H1 (cell line): ENCODE measurements at regions not wholly inside any gene's neighbourhood (a gene's known extent, or its start where the extent isn't known, plus 50 kb on each side); places are given as distances from the start of the nearest gene placed in this dataset.

Source experiments
- CTCF ChIA-PET: fragments of 300-600 bp; sonication (Branson Sonifier 250); formaldehyde crosslinking; loops from one replicate; lab custom pipeline; 2021; ENCODE audit not compliant: partially characterized antibody; lab: Charles Lee
- POLR2A ChIA-PET: fragments of 300-600 bp; sonication (Branson Sonifier 250); formaldehyde crosslinking; loops from one replicate; lab custom pipeline; 2021; ENCODE audit warnings: inconsistent platforms; ENCODE audit not compliant: partially characterized antibody; lab: Charles Lee
- DNase-seq, 2 experiments: peaks; one replicate each; pipeline versions ENCODE4 v3.0.0 to v3.0.0-alpha.2; 2010 to 2022; ENCODE audit warnings: low spot score in 2 of 2, low read depth in 1 of 2, mixed read lengths in 1 of 2
- FAIRE-seq: peaks from 2 replicates; lab custom pipeline; 2011; peaks lifted over from hg19 to GRCh38; lab: Jason Lieb, UNC
- H2AFZ ChIP-seq: 2 replicates; pipeline ENCODE4 v1.8.1; 2012; ENCODE audit warnings: low read length, inconsistent platforms
- H2AK5ac ChIP-seq: 2 replicates; pipeline ENCODE4 v1.6.1; 2013; ENCODE audit warnings: low read depth, low read length
- H2BK120ac ChIP-seq: replicated peaks from 2 replicates; pipeline ENCODE3; 2013; ENCODE audit warnings: low read depth, low read length, inconsistent platforms
- H2BK12ac ChIP-seq: 2 replicates; pipeline ENCODE4 v1.6.1; 2013; ENCODE audit warnings: low read depth, low read length
- H2BK15ac ChIP-seq: 2 replicates; pipeline ENCODE4 v1.6.1; 2013; ENCODE audit warnings: low read length
- H2BK20ac ChIP-seq: 2 replicates; pipeline ENCODE4 v1.6.1; 2013; ENCODE audit warnings: low read length
- H2BK5ac ChIP-seq: 2 replicates; pipeline ENCODE4 v1.6.1; 2013; ENCODE audit warnings: low read depth, low read length
- H3K14ac ChIP-seq: 2 replicates; pipeline ENCODE4 v1.6.1; 2013; ENCODE audit warnings: inconsistent platforms; ENCODE audit not compliant: insufficient read length
- H3K18ac ChIP-seq: 2 replicates; pipeline ENCODE4 v1.6.1; 2013; ENCODE audit warnings: low read length; ENCODE audit errors: extremely low read depth
- H3K23ac ChIP-seq: 2 replicates; pipeline ENCODE4 v1.6.1; 2013; ENCODE audit warnings: inconsistent platforms; ENCODE audit not compliant: insufficient read length
- H3K23me2 ChIP-seq: 2 replicates; pipeline ENCODE4 v1.6.1; 2013; ENCODE audit warnings: low read depth, low read length
- H3K27ac ChIP-seq: 2 replicates; pipeline ENCODE4 v1.6.1; 2011; ENCODE audit warnings: low read depth, low read length, inconsistent platforms
- H3K27me3 ChIP-seq, 4 experiments: replicated peaks in 1 of 4; 1 replicate in 1 of 4; 2 replicates in 3 of 4; pipeline versions ENCODE4 v1.6.1 to v1.8.1; 2011 to 2013; ENCODE audit warnings: low read length in 3 of 4, mild to moderate bottlenecking in 3 of 4, inconsistent platforms in 2 of 4, mixed read lengths in 2 of 4, moderate library complexity in 1 of 4; ENCODE audit not compliant: control insufficient read depth in 3 of 4, insufficient read depth in 3 of 4; ENCODE audit errors: extremely low read depth in 1 of 4
- H3K36me3 ChIP-seq, 4 experiments: 2 replicates each; pipeline versions ENCODE4 v1.6.1 to v1.8.1; 2011 to 2013; ENCODE audit warnings: mild to moderate bottlenecking in 4 of 4, low read length in 3 of 4, moderate library complexity in 2 of 4, control low read depth in 1 of 4, inconsistent platforms in 1 of 4; ENCODE audit not compliant: insufficient read depth in 4 of 4, control insufficient read depth in 2 of 4
- H3K4ac ChIP-seq: replicated peaks from 2 replicates; pipeline ENCODE3; 2013; ENCODE audit warnings: low read length, low read depth, mixed read lengths, inconsistent platforms; ENCODE audit not compliant: insufficient read length
- H3K4me1 ChIP-seq, 4 experiments: replicated peaks in 1 of 4; 1 replicate in 1 of 4; 2 replicates in 3 of 4; pipeline versions ENCODE4 v1.6.1 to v1.8.1; 2011 to 2013; ENCODE audit warnings: low read length in 3 of 4, inconsistent platforms in 2 of 4, mixed read lengths in 1 of 4; ENCODE audit not compliant: insufficient read depth in 4 of 4, control insufficient read depth in 3 of 4
- H3K4me2 ChIP-seq, 2 experiments: 2 replicates each; pipeline versions ENCODE4 v1.6.1 to v1.8.1; 2011 to 2013; ENCODE audit warnings: low read depth in 2 of 2, low read length in 2 of 2, control low read depth in 1 of 2, inconsistent platforms in 1 of 2, mild to moderate bottlenecking in 1 of 2; ENCODE audit not compliant: insufficient read depth in 1 of 2
- H3K4me3 ChIP-seq, 4 experiments: fragments of 200-600, 300-600 bp in 1 of 4; sonication (generic), shearing (Covaris generic), sonication (Bioruptor Twin) in 1 of 4; 2 replicates each; pipeline versions ENCODE4 v1.5.1 to v1.8.1; 2011 to 2016; ENCODE audit warnings: low read length in 4 of 4, low read depth in 3 of 4, control low read depth in 2 of 4, inconsistent platforms in 2 of 4, mild to moderate bottlenecking in 2 of 4, mixed read lengths in 1 of 4, moderate library complexity in 1 of 4; ENCODE audit not compliant: insufficient read depth in 2 of 4; ENCODE audit errors: extremely low read depth in 1 of 4
- H3K56ac ChIP-seq: replicated peaks from 2 replicates; pipeline ENCODE3; 2013; ENCODE audit warnings: low read depth, mild to moderate bottlenecking, mixed read lengths, low read length, inconsistent platforms; ENCODE audit not compliant: insufficient read length
- H3K79me1 ChIP-seq: 2 replicates; pipeline ENCODE4 v1.6.1; 2013; ENCODE audit warnings: low read depth, low read length, control low read depth
- H3K79me2 ChIP-seq, 2 experiments: 2 replicates each; pipeline versions ENCODE4 v1.6.1 to v1.8.1; 2012 to 2013; ENCODE audit warnings: low read length in 2 of 2, mild to moderate bottlenecking in 2 of 2, inconsistent platforms in 1 of 2; ENCODE audit not compliant: insufficient read depth in 2 of 2, control insufficient read depth in 1 of 2
- H3K9ac ChIP-seq, 4 experiments: replicated peaks in 1 of 4; 1 replicate in 1 of 4; 2 replicates in 3 of 4; pipeline versions ENCODE4 v1.6.1 to v1.8.1; 2011 to 2013; ENCODE audit warnings: low read depth in 3 of 4, low read length in 3 of 4, control low read depth in 2 of 4, mild to moderate bottlenecking in 2 of 4, moderate library complexity in 2 of 4, inconsistent platforms in 1 of 4; ENCODE audit errors: extremely low read depth in 1 of 4
- H3K9me3 ChIP-seq, 2 experiments: 2 replicates each; pipeline versions ENCODE4 v1.6.1 to v1.8.1; 2012 to 2013; ENCODE audit warnings: mild to moderate bottlenecking in 2 of 2, moderate library complexity in 2 of 2, control low read depth in 1 of 2, inconsistent platforms in 1 of 2, low read depth in 1 of 2, low read length in 1 of 2, mixed read lengths in 1 of 2; ENCODE audit not compliant: insufficient read depth in 2 of 2
- H4K20me1 ChIP-seq, 2 experiments: replicated peaks in 1 of 2; 2 replicates each; pipeline versions ENCODE3 to v1.8.1; 2011 to 2013; ENCODE audit warnings: inconsistent platforms in 2 of 2, low read length in 2 of 2, mild to moderate bottlenecking in 1 of 2; ENCODE audit not compliant: insufficient read depth in 2 of 2, control insufficient read depth in 1 of 2
- H4K5ac ChIP-seq: 2 replicates; pipeline ENCODE4 v1.6.1; 2013; ENCODE audit warnings: low read length, low read depth, mixed read lengths, inconsistent platforms; ENCODE audit not compliant: insufficient read length
- H4K8ac ChIP-seq: 2 replicates; pipeline ENCODE4 v1.8.0; 2013; ENCODE audit warnings: mild to moderate bottlenecking, moderate library complexity, low read length, inconsistent platforms; ENCODE audit not compliant: insufficient read depth; ENCODE audit errors: extremely low read depth
- H4K91ac ChIP-seq: replicated peaks from 2 replicates; pipeline ENCODE3; 2013; ENCODE audit warnings: low read length, mixed read lengths, inconsistent platforms; ENCODE audit not compliant: insufficient read length
- CTBP2 ChIP-seq: IDR thresholded peaks from 2 replicates; pipeline ENCODE4 v1.7.0; 2011; ENCODE audit warnings: borderline replicate concordance, mild to moderate bottlenecking, moderate library complexity, mixed read lengths, low read length; ENCODE audit not compliant: insufficient read depth, insufficient read length
- EZH2 ChIP-seq: fragments of 200-600 bp; sonication (generic); IDR thresholded peaks from 2 replicates; pipeline ENCODE4 v1.7.1; 2012; ENCODE audit warnings: low read depth, mild to moderate bottlenecking, moderate library complexity, low read length, inconsistent platforms; ENCODE audit not compliant: severe bottlenecking
- HDAC2 ChIP-seq, 2 experiments: fragments of 300-600 bp in 1 of 2; sonication (generic) in 1 of 2; IDR thresholded peaks; 2 replicates each; pipeline ENCODE4 v1.6.1; 2011 to 2012; ENCODE audit warnings: low read depth in 2 of 2, low read length in 2 of 2, mild to moderate bottlenecking in 2 of 2, moderate library complexity in 2 of 2, borderline replicate concordance in 1 of 2, inconsistent platforms in 1 of 2
- HDAC6 ChIP-seq: IDR thresholded peaks from one replicate; pipeline ENCODE4 v1.7.1; 2012; ENCODE audit warnings: low read depth, mild to moderate bottlenecking, inconsistent platforms, low read length, moderate library complexity
- JUN ChIP-seq: IDR thresholded peaks from 2 replicates; pipeline ENCODE4 v1.6.1; 2011; ENCODE audit warnings: low read depth, mild to moderate bottlenecking, improper control_type of control experiment, low read length
- KDM1A ChIP-seq: fragments of 200-600, 300-600 bp; sonication (generic); IDR thresholded peaks from 2 replicates; pipeline ENCODE4 v1.7.1; 2016; ENCODE audit warnings: mild to moderate bottlenecking, low read length, borderline replicate concordance
- KDM4A ChIP-seq: IDR thresholded peaks from one replicate; pipeline ENCODE4 v1.7.1; 2012; ENCODE audit warnings: low read depth, mild to moderate bottlenecking, moderate library complexity, low read length, inconsistent platforms; ENCODE audit not compliant: severe bottlenecking
- RFX5 ChIP-seq: IDR thresholded peaks from 2 replicates; pipeline ENCODE4 v1.6.1; 2011; ENCODE audit warnings: low read depth, low read length, improper control_type of control experiment, borderline replicate concordance
- SIN3A ChIP-seq, 2 experiments: IDR thresholded peaks in 1 of 2; conservative IDR thresholded peaks in 1 of 2; 2 replicates each; pipeline ENCODE4 v1.6.1; 2011 to 2012; ENCODE audit warnings: low read length in 2 of 2, improper control_type of control experiment in 1 of 2, low read depth in 1 of 2, mild to moderate bottlenecking in 1 of 2
- SP1 ChIP-seq: IDR thresholded peaks from 2 replicates; pipeline ENCODE4 v1.6.1; 2011; ENCODE audit warnings: low read depth, low read length
- TBP ChIP-seq: IDR thresholded peaks from 2 replicates; pipeline ENCODE4 v1.6.1; 2011; ENCODE audit warnings: low read depth, low read length, improper control_type of control experiment
- TF ChIP-seq, protein P1 (sequence below): IDR thresholded peaks from 2 replicates; pipeline ENCODE4 v1.6.1; 2012; ENCODE audit warnings: inconsistent platforms
- TF ChIP-seq, protein P2 (sequence below): IDR thresholded peaks from 2 replicates; pipeline ENCODE4 v1.6.1; 2011; ENCODE audit warnings: low read depth, mild to moderate bottlenecking, low read length; ENCODE audit not compliant: insufficient read depth

DNA sequence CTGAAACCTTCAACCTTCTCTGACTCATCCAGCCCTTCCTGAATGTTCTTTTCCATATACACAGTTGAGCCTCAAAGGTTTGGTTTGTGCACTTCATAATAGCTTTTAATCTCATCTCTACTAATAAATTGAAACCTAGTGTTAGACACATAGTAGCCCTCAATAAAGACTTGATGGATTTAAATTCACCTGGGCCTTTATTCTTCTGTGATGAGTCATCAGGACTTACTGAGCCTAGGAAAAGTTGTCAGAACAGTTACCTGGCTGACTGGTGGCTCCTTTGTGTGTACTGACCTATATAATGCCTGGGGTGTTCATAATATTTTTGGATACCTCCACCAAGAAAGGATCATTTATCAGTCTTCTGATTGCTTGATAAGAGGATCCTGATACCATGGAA, 86.4 kb upstream of the NTF3 start:
- no peak overlapping the region for H4K5ac ChIP-seq
- no peaks in the 10 kb centered on the region for H4K20me1 ChIP-seq
- no peak overlapping the region for H3K14ac ChIP-seq
- ChIA-PET POLR2A (no interaction called here), CTCF (interaction anchor here (1.1 kb wide), 1 partner anchor 145 kb away, joined by 3 read pairs; no protein-coding TSS in a partner anchor)
- H3K9ac ChIP-seq, result no peak overlapping the region
- H4K8ac ChIP-seq, result no peak overlapping the region
- no peak overlapping the region for H2BK12ac ChIP-seq
- H2BK15ac ChIP-seq, result no peak overlapping the region
- H2BK120ac ChIP-seq, result no peak overlapping the region
- no peaks in the 10 kb centered on the region; a peak in 1 of 7 replicates for H3K4me1 ChIP-seq
- no peaks in the 10 kb centered on the region for H3K27me3 ChIP-seq
- H3K4ac ChIP-seq, result no peak overlapping the region
- no peaks in the 10 kb centered on the region for H3K23me2 ChIP-seq
- no peaks in the 10 kb centered on the region for H3K9me3 ChIP-seq
- H3K36me3 ChIP-seq, result no peaks in the 10 kb centered on the region
- TF ChIP-seq, protein P1, sequence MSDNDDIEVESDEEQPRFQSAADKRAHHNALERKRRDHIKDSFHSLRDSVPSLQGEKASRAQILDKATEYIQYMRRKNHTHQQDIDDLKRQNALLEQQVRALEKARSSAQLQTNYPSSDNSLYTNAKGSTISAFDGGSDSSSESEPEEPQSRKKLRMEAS, result no peak
- TF ChIP-seq KDM1A (no peak), HDAC6 (no peak), SP1 (no peak), EZH2 (no peak), HDAC2 (IDR thresholded peaks at IDR 0.05; ENCODE audit: borderline replicate concordance in 1 of 2, low read depth in 2 of 2, low read length in 2 of 2) (no peak), KDM4A (no peak), RFX5 (no peak), CTBP2 (no peak), SIN3A (conservative IDR thresholded peaks at IDR 0.05 in 1 of 2, IDR thresholded peaks at IDR 0.05 in 1 of 2; ENCODE audit: low read depth in 1 of 2, low read length in 2 of 2) (no peak), JUN (no peak), TBP (no peak)
- TF ChIP-seq, protein P2, sequence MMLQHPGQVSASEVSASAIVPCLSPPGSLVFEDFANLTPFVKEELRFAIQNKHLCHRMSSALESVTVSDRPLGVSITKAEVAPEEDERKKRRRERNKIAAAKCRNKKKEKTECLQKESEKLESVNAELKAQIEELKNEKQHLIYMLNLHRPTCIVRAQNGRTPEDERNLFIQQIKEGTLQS, result no peak
- H3K18ac ChIP-seq, result no peak overlapping the region
- H2BK5ac ChIP-seq, result no peak overlapping the region
- H4K91ac ChIP-seq, result no peak overlapping the region
- H3K27ac ChIP-seq, result no peak overlapping the region
- no peak overlapping the region for H2BK20ac ChIP-seq
- no peak overlapping the region for H3K23ac ChIP-seq
- no peak overlapping the region for H3K4me2 ChIP-seq
- H3K79me1 ChIP-seq, result no peaks in the 10 kb centered on the region
- no peak overlapping the region for H3K56ac ChIP-seq
- DNase-seq (no peak), FAIRE-seq (no peak)
- H2AK5ac ChIP-seq, result no peak overlapping the region
- no peaks in the 10 kb centered on the region for H3K79me2 ChIP-seq
- H2AFZ ChIP-seq, result no peak overlapping the region
- no peak overlapping the region for H3K4me3 ChIP-seq
